ENCODE measurements at regions not wholly inside any gene's neighbourhood (a gene's known extent, or its start where the extent isn't known, plus 50 kb on each side); places are given as distances from the start of the nearest gene placed in this dataset.
A peak's percentile ranks its signal among the peaks of the same experiment; 100 is the strongest.

- Histone ChIP-seq H3K27me3 (ENCODE audit: control insufficient read depth in 1 of 2, insufficient read depth in 2 of 2, low read length in 1 of 2) (no peaks in the 10 kb centered on the region), H3K4me1 (ENCODE audit: control insufficient read depth in 1 of 2, insufficient read depth in 2 of 2, low read length in 2 of 2) (no peaks in the 10 kb centered on the region), H3K27ac (ENCODE audit: low read depth in 1 of 2, low read length in 2 of 2) (no peak overlapping the region), H3K4me3 (ENCODE audit: low read length in 2 of 2) (no peak overlapping the region), H3K36me3 (ENCODE audit: control insufficient read depth in 1 of 2, insufficient read depth in 2 of 2, low read length in 1 of 2) (no peaks in the 10 kb centered on the region), H3K9me3 (ENCODE audit: control insufficient read depth, low read length) (peaks cover 4% of the 10 kb centered on the region)
- ATAC-seq (ENCODE audit: low FRiP score) (no peak), DNase-seq (no peak)
- WGBS, 2 donors: 93 to 95% methylated on average over 4 of the region's 4 CpGs
- intact Hi-C loops (cut with DNase I): no loop called here
Observed at GRCh38 chr12:69092137-69092536, 147.2 kb upstream of the CPSF6 start.

GRCh38 chr12:69094606-69095216, 144.7 kb upstream of the CPSF6 start:
- H3K36me3 ChIP-seq (ENCODE audit: control insufficient read depth in 1 of 2, insufficient read depth in 2 of 2, low read length in 1 of 2): no peaks in the 10 kb centered on the region
- DNase-seq (no peak), ATAC-seq (ENCODE audit: low FRiP score) (no peak)
- no peaks in the 10 kb centered on the region for H3K4me1 ChIP-seq (ENCODE audit: control insufficient read depth in 1 of 2, insufficient read depth in 2 of 2, low read length in 2 of 2)
- no peaks in the 10 kb centered on the region for H3K27me3 ChIP-seq (ENCODE audit: control insufficient read depth in 1 of 2, insufficient read depth in 2 of 2, low read length in 1 of 2)
- intact Hi-C loops (cut with DNase I): no loop called here
- H3K4me3 ChIP-seq (ENCODE audit: low read length in 2 of 2): no peak overlapping the region
- WGBS, 2 donors: 67 to 68% methylated on average over 4 of the region's 4 CpGs
- H3K9me3 ChIP-seq (ENCODE audit: control insufficient read depth, low read length): peaks cover 4% of the 10 kb centered on the region
- no peak overlapping the region for H3K27ac ChIP-seq (ENCODE audit: low read depth in 1 of 2, low read length in 2 of 2)

GRCh38 chr12:69095765-69096477, 143.4 kb upstream of the CPSF6 start:
- intact Hi-C loops (cut with DNase I): no loop called here
- 64 to 69% methylated on average over 9 of the region's 9 CpGs for WGBS, 2 donors
- no peak for DNase-seq

GRCh38 chr12:69096669-69097335, 142.6 kb upstream of the CPSF6 start:
- peaks cover 4% of the 10 kb centered on the region for H3K9me3 ChIP-seq (ENCODE audit: control insufficient read depth, low read length)
- no peaks in the 10 kb centered on the region for H3K36me3 ChIP-seq (ENCODE audit: control insufficient read depth in 1 of 2, insufficient read depth in 2 of 2, low read length in 1 of 2)
- WGBS, 2 donors: 0 to 9% methylated on average over 1 of the region's 1 CpG
- H3K4me1 ChIP-seq (ENCODE audit: control insufficient read depth in 1 of 2, insufficient read depth in 2 of 2, low read length in 2 of 2): no peaks in the 10 kb centered on the region
- H3K27me3 ChIP-seq (ENCODE audit: control insufficient read depth in 1 of 2, insufficient read depth in 2 of 2, low read length in 1 of 2): no peaks in the 10 kb centered on the region
- no peak overlapping the region for H3K27ac ChIP-seq (ENCODE audit: low read depth in 1 of 2, low read length in 2 of 2)
- ATAC-seq (ENCODE audit: low FRiP score) (peak; percentile 28), DNase-seq (no peak)
- no peak overlapping the region for H3K4me3 ChIP-seq (ENCODE audit: low read length in 2 of 2)
- intact Hi-C loops (cut with DNase I): no loop called here

More at GRCh38 chr12:69095765-69096477, 143.4 kb upstream of the CPSF6 start:
- no peaks in the 10 kb centered on the region for H3K27me3 ChIP-seq (ENCODE audit: control insufficient read depth in 1 of 2, insufficient read depth in 2 of 2, low read length in 1 of 2)
- peaks cover 4% of the 10 kb centered on the region for H3K9me3 ChIP-seq (ENCODE audit: control insufficient read depth, low read length)
- no peak for ATAC-seq (ENCODE audit: low FRiP score)
- no peaks in the 10 kb centered on the region for H3K36me3 ChIP-seq (ENCODE audit: control insufficient read depth in 1 of 2, insufficient read depth in 2 of 2, low read length in 1 of 2)
- no peak overlapping the region for H3K27ac ChIP-seq (ENCODE audit: low read depth in 1 of 2, low read length in 2 of 2)
- no peak overlapping the region for H3K4me3 ChIP-seq (ENCODE audit: low read length in 2 of 2)
- H3K4me1 ChIP-seq (ENCODE audit: control insufficient read depth in 1 of 2, insufficient read depth in 2 of 2, low read length in 2 of 2): no peaks in the 10 kb centered on the region

GRCh38 chr12:69097619-69098368, 141.6 kb upstream of the CPSF6 start:
- Histone ChIP-seq H3K27me3 (ENCODE audit: control insufficient read depth in 1 of 2, insufficient read depth in 2 of 2, low read length in 1 of 2) (no peaks in the 10 kb centered on the region), H3K4me3 (ENCODE audit: low read length in 2 of 2) (no peak overlapping the region), H3K36me3 (ENCODE audit: control insufficient read depth in 1 of 2, insufficient read depth in 2 of 2, low read length in 1 of 2) (no peaks in the 10 kb centered on the region), H3K9me3 (ENCODE audit: control insufficient read depth, low read length) (peaks cover 4% of the 10 kb centered on the region), H3K27ac (ENCODE audit: low read depth in 1 of 2, low read length in 2 of 2) (no peak overlapping the region), H3K4me1 (ENCODE audit: control insufficient read depth in 1 of 2, insufficient read depth in 2 of 2, low read length in 2 of 2) (no peaks in the 10 kb centered on the region)
- 63 to 72% methylated on average over 6 of the region's 6 CpGs for WGBS, 2 donors
- no peak for DNase-seq
- no peak for ATAC-seq (ENCODE audit: low FRiP score)
- intact Hi-C loops (cut with DNase I): no loop called here

- no peak overlapping the region for H3K4me3 ChIP-seq (ENCODE audit: low read length in 2 of 2)
- peaks cover 4% of the 10 kb centered on the region for H3K9me3 ChIP-seq (ENCODE audit: control insufficient read depth, low read length)
- DNase-seq (no peak), ATAC-seq (ENCODE audit: low FRiP score) (no peak)
- no peak overlapping the region for H3K27ac ChIP-seq (ENCODE audit: low read depth in 1 of 2, low read length in 2 of 2)
- no peaks in the 10 kb centered on the region for H3K27me3 ChIP-seq (ENCODE audit: control insufficient read depth in 1 of 2, insufficient read depth in 2 of 2, low read length in 1 of 2)
- 62 to 64% methylated on average over 9 of the region's 9 CpGs for WGBS, 2 donors
- intact Hi-C loops (cut with DNase I): no loop called here
- H3K36me3 ChIP-seq (ENCODE audit: control insufficient read depth in 1 of 2, insufficient read depth in 2 of 2, low read length in 1 of 2): no peaks in the 10 kb centered on the region
- no peaks in the 10 kb centered on the region for H3K4me1 ChIP-seq (ENCODE audit: control insufficient read depth in 1 of 2, insufficient read depth in 2 of 2, low read length in 2 of 2)
Observed at GRCh38 chr12:69099201-69099837, 140.1 kb upstream of the CPSF6 start.

- DNase-seq (no peak), ATAC-seq (ENCODE audit: low FRiP score) (no peak)
- intact Hi-C loops (cut with DNase I): no loop called here
- no peaks in the 10 kb centered on the region for H3K36me3 ChIP-seq (ENCODE audit: control insufficient read depth in 1 of 2, insufficient read depth in 2 of 2, low read length in 1 of 2)
- H3K9me3 ChIP-seq (ENCODE audit: control insufficient read depth, low read length): no peaks in the 10 kb centered on the region
- WGBS, 2 donors: 50 to 53% methylated on average over 4 of the region's 4 CpGs
- H3K27ac ChIP-seq (ENCODE audit: low read depth in 1 of 2, low read length in 2 of 2): no peak overlapping the region
- no peaks in the 10 kb centered on the region for H3K4me1 ChIP-seq (ENCODE audit: control insufficient read depth in 1 of 2, insufficient read depth in 2 of 2, low read length in 2 of 2)
- no peak overlapping the region for H3K4me3 ChIP-seq (ENCODE audit: low read length in 2 of 2)
- H3K27me3 ChIP-seq (ENCODE audit: control insufficient read depth in 1 of 2, insufficient read depth in 2 of 2, low read length in 1 of 2): no peaks in the 10 kb centered on the region
Observed at GRCh38 chr12:69101505-69101904, 137.9 kb upstream of the CPSF6 start.

GRCh38 chr12:69102856-69103255, 136.5 kb upstream of the CPSF6 start:
- Histone ChIP-seq H3K4me1 (ENCODE audit: control insufficient read depth in 1 of 2, insufficient read depth in 2 of 2, low read length in 2 of 2) (no peaks in the 10 kb centered on the region), H3K4me3 (ENCODE audit: low read length in 2 of 2) (no peak overlapping the region), H3K27ac (ENCODE audit: low read depth in 1 of 2, low read length in 2 of 2) (no peak overlapping the region), H3K9me3 (ENCODE audit: control insufficient read depth, low read length) (no peaks in the 10 kb centered on the region), H3K36me3 (ENCODE audit: control insufficient read depth in 1 of 2, insufficient read depth in 2 of 2, low read length in 1 of 2) (no peaks in the 10 kb centered on the region), H3K27me3 (ENCODE audit: control insufficient read depth in 1 of 2, insufficient read depth in 2 of 2, low read length in 1 of 2) (no peaks in the 10 kb centered on the region)
- ATAC-seq (ENCODE audit: low FRiP score) (no peak), DNase-seq (no peak)
- WGBS, 2 donors: 81 to 82% methylated on average over 3 of the region's 3 CpGs
- intact Hi-C loops (cut with DNase I): no loop called here

Data from aorta (tissue), 5 donors.